Umbilical cord (tissue), 1 donor: ENCODE measurements at regions not wholly inside any gene's neighbourhood (a gene's known extent, or its start where the extent isn't known, plus 50 kb on each side); places are given as distances from the start of the nearest gene placed in this dataset.

ENCODE experiments used
- DNase-seq: peaks from one replicate; pipeline ENCODE4 v3.0.0-alpha.2; 2015; ENCODE audit warnings: low spot score

DNA sequence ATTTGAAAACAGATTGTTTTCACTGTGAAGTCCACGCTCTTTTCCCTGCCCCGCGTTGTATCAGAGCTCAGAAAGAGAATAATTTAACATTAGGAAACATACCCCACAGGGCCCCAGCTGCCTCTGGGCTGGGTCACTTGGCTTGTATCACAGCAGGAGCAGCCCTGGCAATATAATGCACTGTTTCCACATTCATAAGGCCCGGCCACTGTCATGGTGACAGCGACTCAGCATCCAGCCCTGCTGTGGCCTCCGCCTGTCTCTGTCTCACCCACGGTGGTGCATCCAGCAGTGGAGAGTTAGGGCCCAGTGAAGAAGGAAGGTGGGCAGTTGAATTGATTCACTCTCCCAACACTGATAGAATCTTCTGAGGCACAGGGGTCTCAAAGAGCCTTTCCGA, 188.9 kb downstream of the NSG2 start:
- DNase-seq = no peak

DNA sequence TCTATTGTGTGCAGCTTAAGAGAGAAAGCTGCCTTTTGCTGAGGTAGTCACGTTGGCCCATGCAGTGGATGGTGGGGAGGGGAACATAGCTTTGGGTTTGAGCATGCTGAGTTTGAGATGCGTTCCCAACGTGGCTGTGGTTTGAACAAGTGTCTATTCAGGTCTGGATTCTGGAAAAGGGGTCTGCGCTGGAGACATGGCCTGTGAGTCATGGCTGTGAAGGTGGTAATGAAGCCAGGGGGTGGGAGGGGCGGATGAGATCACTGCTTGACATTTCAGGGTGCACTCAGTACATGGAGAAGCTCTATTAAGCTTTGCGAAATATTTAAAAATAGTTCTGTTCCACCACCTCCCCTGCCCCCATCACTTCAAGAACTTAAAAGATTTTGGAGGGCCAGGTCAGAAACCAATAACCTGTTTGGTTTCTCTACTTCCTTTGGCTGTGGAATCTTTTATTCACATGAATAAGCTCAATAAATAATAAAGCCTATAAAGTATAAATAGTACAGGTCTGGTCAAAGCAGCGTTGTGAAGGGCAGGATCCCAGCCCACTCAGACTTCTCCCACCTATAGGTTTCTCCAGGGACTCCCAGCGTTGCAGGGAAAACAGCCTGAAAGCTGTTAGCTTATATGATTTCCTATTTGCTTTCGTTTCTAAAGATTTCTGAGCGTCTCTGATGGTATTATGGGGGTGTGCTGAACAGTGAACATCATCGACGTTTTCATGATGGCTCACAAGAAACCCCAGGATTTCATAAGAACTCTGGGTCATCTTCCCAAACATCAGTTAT, 189.9 kb downstream of the NSG2 start:
- DNase-seq = no peak

DNA sequence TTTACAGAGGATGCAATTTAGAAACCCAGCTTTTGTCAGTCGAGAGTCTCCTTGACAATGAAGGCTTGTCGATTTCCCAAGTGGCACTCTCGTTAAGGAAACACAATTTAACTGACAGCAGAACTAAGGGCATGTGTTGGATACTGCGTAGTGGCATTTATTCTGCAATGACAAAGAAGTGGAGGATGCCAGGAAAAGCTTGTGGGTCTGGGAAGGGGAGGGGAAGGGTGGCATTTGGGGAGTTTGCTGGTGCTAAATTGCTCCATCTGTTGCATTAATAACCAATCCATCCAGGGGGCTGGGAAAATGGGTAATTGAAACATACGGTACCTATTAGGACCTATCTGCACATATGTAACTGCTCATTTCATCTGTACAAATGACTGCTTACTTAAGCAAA, 190.6 kb downstream of the NSG2 start:
- no peak for DNase-seq

DNA sequence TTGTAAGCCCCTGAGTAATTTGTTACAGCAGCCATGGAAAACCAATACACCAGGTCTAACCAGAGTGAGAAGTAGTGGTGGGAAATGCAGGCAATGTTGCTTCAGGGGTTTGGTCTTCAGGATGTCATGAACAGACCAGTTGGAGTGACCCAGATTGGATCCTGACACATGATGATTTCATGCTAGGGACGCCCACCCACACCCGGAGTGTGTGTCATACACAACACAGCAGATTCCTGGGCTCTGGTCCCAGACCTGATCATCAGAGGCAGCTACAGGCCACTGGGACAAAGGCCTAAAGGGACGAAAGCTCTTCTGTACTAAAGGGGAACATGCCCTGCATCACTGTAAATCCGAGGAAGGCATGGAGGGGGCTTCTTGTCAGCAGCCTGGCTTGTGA, 194.2 kb downstream of the NSG2 start:
- no peak for DNase-seq

DNA sequence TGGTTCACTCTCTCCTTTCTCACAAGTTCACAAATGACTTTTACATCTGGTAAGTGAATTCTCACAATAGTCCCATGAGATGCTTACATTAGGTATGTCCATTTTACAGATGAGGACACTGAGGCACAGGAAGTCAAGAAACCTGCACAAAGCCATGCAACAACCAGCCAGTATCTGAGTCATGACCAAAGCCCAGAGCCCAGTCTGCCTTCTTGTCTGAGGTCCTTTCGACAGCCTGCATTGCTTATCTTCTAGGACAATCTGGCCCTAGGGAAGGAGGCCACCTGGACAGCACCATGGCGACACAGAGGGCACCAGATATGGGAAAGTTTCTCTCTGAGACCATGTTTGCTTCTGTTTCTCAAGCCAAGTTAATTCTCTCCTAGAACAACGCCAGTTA, 197.1 kb downstream of the NSG2 start:
- DNase-seq = no peak

DNA sequence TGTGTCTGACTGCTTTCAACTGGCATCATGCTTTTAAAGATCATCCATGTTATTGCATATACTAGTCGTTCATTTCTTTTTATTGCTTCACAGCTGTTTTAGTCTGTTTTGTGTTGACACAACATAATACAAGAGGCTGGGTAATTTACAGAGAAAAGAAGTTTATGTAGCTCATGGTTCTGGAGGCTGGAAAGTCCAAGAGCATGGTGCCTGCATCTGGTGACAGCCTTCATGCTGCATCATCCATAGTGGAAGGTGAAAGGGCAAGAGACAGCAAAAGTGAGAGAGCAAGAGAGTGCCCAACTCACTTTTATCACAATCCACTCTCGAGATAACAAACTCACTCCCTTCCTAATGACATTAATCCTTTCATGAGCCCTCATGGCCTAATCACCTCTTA, 198.4 kb downstream of the NSG2 start:
- DNase-seq = no peak

DNA sequence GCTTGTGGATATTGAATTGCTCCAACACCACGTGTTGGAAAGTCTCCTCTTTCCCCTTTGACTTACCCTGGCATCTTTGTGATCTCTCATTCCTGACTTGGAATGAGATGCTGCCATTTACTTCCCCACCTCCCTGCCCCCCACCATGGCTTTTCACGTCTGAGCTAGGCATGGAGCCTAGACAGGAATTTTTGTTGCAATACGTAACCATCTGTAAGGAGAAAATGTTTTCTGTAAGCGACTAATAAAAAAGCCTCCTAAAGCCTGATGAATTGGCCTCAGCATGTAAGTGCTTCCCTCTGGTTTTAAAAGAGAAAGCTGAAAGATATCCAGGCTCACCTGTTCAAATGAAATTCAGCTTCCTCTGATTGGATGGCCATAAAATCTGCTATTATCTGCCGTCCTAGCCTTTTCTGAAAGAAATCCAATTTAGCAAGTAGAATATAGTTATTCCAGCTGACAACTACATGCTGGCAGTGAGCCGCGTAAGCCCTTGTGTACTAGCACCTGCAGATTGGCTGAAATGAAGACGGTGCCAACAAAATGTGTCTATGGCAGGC, 200.1 kb downstream of the NSG2 start:
- DNase-seq = peak; percentile 82

DNA sequence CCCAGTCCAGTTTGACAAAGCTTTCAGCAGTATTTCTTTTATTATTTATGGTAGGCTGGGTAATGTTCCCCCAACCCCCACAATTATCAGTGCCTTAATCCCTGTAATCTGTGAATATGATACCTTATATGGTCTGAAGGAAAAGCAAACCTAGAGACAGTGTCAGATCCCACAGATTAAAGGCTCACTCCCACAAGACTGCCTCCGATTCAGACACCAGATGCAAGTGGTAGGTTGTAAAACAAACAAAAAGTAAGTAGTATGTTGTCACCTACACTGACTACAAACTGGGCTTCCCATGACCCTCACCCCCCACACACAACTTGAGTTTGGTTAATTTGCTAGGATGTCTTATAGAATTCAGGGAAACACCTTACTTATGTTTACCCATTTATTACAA, 201.2 kb downstream of the NSG2 start:
- no peak for DNase-seq

DNA sequence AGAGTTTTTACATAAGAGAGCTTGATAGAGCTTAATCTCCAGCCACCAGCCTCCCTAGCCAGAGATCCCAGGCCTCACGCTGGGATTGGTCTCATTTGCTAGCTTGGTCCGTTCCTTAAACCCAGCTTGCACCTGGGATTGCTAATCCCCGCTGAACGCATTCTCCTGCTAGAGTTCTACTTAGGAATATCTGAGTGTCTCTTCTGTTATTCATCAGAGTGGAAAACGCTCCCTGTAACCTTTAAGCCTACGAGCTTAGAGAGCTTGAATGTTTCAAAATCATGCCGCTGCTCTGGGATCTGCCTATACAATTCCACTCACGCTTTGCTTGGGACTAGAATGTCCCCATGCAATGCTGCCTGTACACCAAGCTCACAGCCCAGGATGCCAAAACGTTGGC, 201.8 kb downstream of the NSG2 start:
- peak; percentile 76 for DNase-seq

DNA sequence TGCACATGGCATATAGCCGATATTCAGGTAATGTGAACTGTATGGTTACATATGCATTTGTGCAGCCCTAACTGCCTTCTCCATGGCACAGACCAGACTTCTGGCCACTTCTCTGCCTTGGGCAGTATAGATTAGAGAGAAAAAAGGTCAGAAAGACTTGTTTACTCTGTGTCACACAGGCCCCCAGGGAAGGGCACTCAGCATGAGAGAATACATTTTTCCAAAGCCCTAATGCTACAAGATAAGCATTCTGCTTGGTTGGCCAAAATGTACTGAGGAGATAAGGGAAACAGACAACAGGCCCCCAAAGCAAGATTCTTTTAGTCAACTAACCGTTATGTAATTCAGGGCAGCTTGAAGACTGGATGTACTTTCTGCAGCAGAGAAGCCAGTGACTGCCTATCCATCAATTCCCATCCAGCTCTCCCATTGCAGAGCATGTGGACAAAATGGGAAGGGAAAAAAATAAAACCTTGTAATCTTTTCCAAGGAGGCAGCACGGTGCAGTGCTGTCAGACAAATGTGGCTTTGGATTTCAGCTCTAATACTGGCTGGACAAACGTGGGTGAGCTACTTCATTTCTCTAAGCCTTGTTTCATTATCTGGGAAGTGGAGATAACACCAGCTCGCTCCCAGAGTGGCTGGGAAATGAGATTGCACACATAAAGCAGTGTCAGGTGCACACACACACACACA, 205.9 kb downstream of the NSG2 start:
- peak; percentile 76 for DNase-seq

DNA sequence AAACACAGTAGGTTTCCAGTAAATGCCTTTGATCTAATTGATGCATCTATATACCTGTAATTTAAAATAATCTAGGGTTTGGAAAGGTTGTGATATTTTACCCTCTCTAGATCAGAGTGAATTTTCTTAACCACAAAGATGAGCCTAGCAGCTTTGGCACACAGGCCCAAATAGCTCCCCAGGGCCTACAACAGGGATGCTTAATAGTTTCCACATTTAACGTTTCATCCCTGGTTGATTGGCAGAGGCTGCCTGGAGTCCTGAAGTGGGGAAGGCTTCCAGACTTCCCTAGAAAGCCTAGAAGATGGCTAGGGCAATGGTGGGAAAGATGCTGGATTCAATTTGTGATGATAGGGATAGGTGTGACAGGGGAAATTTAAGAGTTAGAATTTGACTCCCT, 206.6 kb downstream of the NSG2 start:
- no peak for DNase-seq

DNA sequence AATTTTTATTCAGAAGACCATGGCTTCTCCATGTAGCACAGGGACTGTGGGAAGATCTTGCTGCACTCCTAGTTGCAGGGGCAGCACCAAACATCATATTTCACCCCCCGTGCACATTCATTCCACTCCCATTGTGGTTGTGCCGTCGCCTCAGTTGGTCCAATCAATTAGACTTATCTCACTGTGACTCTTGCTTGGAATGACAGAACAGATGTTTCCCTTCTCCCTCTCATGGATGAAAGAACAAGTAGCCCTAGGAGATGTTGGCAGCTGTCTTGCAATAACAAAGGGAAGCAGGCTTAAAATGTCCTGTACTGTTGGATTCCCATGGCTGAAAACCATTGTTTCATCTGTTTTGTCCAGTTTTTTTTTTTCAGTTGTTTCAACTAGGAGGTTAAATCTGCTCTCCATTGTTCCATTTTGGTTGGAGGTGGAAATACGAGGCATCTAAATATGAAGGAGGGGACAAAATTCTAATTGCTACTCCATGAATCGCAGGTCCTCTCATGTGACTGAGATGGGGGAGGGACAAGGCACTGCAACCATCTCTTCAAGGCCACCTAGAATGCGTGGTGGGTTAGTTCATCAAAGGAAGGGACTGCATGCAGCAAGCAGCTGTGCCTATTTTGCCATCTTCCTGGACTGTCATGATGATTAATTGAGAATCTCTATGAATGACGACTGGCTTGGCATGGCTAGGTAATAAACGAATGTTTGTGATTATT, 214.4 kb downstream of the NSG2 start:
- no peak for DNase-seq

DNA sequence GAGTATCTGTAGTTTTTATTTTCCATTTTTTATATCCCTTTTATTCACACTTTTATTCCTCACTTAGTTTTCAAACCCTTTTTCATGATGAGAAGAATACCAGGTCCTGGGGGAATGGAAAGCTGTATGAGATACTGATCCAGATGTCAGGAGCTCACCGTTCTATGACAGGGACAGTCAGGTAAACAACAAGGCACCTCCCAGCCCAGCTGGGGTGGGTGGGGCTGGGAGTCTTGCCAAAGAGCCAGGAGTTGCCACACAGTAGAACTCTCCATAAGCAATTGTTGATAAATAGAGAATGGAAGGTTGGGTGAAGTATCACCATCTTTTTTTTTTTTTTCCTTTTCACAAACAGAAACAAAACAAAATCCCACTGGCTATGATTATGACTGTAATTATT, 225.8 kb downstream of the NSG2 start:
- no peak for DNase-seq

DNA sequence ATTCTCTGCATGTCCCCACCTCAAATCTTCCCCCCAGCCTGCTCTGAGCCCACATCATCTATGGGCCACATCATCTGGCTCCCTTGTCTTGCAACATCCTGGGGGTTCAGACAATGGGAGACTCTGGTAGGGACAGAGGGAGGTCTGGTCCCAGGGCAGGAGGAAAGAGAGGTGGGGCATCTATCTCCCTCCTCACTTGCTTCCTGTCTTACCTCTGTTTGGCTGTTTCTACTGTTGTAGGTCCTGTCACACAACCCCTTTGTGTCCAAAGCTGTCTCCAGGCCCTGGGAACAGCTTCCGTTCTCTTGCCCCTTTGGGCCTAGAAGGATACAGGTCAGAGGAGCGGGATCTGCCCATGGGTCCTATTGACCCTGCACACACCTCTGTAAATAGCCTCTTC, 227.2 kb downstream of the NSG2 start:
- DNase-seq = no peak

DNA sequence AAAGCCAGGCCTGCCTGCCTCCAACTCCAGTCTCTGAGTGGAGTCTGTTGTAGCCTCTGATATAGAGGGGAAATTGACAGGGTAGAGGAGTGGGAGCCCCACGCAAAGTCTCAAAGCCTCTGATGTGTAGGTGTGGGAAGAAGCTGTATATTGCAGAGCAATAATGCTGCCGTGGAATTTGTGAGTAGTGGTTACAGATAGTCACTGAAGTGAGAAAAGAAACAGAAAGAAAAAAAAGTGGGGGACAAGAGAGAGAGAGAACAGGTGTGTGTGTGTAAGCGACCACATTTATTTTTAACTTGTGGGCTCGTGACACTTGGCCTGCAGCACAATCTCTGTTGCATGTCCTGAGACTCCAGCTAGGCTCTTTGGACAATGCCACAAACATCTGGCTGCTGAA, 227.8 kb downstream of the NSG2 start:
- no peak for DNase-seq

DNA sequence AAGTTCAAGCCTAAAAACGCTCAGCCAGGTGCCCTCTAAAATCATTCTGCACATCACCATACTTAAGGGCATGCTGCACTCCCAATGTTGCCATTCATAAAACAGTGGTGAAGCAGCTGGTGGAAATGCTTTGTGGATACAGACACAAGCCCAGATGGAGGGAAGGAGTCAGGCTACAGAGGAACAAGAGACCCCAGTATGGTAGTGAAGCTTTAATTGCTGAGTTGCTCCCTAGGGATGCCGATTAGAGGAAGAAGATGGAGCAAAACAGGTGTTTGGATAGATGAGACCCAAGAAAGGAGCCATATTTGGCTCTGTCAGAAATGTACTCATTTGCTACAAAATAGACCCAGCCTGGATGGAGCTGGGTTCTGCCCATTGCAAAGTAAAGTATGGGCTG, 230.5 kb downstream of the NSG2 start:
- DNase-seq = no peak

DNA sequence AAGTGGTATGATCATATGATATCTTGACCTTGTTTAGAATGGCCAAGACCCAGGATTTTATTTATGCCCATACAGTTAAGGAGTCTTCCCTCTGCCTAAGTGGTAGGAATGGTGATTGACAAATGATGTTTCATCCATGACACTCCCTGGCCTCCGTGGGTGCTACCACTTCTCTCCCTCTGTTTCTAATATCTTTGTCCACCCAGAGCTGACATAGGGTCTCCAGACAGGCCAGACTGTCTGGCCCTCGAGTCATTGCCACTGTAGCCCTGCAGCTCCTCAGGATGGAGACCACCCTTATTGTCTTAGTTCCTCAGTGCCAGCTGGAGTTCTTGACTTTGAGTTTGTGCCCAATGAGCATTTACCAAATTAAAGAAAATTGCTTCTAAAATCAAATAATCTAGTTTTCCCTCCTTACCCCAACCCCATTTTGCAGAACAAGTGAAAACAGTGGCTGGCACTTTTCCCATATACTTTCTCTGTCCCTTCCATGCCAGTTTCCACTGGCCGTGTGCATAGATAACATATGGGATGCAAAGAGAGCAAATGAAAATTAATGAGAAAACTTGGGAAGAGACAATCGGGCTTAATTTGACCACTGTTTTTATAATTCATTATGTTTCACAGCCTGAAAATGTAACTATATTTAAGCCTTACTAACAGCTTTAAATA, 235.7 kb downstream of the NSG2 start:
- no peak for DNase-seq

DNA sequence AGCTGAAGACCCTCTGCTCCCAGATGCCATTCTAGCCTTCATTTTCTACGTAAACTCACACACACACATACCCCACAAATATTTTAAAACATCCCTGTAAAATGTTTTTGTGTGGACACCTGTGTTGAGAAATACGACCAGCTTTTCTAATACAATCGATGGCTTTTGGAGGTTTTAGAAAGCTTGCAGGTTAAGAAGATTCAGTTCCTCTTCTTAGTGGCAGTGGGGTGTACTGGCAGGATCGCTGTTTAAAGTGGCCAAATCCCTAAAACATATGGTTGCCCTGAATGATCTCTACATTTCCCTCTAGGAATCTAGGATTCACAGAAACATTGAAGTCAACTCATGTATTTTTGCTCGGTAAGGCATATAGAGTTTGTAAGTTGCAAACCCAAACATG, 236.3 kb downstream of the NSG2 start:
- no peak for DNase-seq

DNA sequence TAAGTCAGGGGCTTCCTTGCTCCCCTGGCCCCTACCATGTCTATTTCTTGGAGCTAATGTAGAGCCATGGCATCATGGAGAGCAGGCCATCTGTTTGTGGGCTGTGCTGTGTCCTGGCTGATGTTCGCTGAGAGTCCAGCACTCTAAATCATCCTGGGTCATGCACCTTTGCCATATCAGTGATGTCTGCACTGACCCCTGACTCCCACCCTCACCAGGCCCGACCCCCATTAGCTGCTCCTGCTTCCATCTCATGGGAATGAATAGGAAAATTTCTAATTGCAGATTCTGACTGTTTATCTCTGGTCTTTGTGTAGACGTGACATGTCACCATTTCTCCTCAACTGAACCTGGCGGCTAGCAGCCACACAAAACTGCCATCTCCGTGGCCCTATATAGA, 236.9 kb downstream of the NSG2 start:
- DNase-seq = no peak

DNA sequence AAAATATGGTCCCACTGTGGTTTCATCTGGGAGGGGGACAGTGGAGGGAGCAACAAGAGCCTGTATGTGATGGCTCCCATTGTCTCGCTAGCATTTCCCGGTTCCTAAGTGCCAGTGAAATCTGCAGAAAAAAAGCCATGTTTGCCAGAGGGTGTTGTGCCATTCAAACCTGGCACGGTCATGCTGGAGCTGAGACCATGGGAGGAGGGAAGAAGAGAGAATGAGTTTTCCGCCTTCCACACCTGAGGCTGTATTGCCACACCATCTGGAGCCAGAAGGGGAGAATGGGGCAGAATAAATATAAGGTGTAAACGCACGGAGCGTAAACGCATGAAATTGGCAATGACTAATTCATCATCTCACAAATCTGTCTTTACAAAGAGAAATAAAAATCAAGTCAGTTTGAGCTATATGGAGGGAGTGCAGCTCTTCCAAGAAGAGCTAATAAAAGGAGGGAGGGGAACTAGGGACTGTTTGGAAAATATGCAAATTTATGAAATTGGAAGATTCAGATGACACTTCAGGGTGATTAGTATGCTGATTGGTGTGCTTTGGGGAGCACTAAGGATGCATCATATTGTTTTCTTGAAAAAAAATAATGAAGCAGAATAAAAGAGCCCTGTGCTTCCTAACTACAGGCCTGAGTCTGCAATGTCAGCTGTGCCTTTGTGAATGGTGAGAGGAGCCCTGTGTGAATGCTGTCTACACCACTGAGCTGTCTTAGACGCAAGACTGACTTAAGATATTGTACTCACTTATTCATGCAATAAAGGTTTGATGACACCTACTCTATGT, 237.9 kb downstream of the NSG2 start:
- no peak for DNase-seq

DNA sequence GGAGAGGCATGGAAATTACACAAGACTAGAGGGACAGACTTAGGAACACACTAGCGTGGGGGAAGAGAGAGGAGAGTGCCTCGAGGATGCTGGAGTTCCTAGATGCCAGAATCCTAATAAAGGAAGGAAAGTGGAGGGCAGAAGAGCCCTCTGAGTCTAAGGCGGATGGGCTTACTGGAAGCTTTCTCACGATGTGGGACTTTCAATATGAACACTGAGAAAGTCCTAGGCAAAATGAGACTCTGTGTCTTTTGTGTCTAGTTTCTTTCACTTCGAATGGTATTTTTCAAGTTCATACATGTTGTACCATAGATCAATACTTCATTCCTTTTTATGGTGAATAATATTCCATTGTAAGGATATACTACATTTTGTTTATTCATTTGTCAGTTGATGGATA, 239.4 kb downstream of the NSG2 start:
- no peak for DNase-seq
